NCI-H1694 (cell line): ENCODE measurements at regions not wholly inside any gene's neighbourhood (a gene's known extent, or its start where the extent isn't known, plus 50 kb on each side); places are given as distances from the start of the nearest gene placed in this dataset.
"Not testable (repeated sequence)": the region's sequence is repeated elsewhere in the genome, so short reads cannot be mapped to it uniquely, and the experiment has no call there.

Experiments used
- DNase-seq: peaks from one replicate; lab custom pipeline; 2025; lab: John Stamatoyannopoulos, UW

DNA sequence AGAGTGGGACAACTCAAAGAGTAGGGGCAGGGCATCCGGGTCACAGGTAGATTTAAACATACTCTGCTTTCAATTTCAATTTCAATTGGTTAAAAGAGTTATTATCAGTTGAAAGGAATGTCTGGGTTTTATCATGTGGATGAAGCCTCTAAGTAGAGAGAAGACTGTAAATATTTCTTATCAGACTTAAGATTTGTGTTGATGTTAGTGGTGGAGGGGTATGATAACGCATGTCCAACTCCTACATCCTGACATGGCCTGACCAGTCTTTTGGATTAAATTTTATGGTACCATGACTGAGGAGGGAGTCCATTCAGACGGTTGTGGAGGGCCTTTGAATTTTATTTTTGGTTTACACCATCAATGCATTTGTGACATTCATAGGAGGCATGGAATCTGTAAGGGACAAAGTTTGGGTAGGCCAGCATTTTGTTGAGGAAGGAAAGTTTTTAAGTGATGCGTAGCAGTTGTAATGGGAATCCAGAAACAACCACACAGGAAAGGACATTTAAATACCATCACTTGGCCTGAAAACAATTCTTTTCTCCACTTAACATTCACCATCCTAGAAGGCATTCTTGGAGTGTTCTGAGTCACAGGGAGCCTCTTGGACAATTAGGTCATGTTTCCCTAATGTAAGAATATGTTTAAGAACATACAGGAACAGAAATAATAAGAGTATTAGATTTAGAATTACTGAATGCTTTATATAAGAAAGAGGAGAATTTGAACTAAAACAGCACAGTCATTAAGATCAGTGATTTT lies 371.9 kb downstream of the ATP23 start:
- DNase-seq = no peak

DNA sequence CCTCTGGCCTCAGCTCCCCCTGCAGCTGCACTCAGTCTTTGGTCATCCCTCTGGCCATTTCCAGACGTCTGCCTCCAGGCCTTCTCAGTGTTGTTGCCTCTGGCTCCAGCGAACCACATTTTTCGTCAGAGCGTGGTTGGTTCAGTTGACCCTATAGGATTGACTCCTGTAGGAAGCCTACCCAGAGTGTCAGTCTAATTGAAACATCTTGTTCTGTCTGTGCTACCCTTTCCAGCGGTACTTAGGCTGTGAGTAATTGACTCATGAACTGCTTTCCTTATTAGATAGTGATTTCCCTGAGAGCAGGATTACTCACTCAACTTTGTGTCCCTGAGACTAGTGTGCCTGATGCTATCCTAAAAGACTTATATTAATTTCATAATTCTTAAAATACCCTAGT lies 373.2 kb downstream of the ATP23 start:
- DNase-seq = no peak

DNA sequence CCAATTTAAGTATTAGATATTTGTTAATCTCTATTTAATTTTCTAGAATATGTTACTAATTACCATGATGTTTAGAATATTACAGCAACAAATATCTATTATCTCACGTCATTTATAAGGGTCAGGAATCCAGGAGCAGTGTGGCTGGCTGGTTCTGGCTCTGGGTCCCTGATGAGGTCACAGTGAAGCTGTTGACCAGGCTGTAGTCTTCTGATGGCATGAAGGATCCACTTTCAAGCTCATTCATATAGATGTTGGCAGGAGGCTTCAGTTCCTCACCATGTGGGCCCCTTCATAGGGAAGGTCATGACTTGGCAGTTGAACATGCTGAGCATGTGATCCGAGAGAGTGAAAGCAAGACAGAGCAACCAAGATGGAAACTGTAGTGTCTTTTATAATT lies 375.6 kb downstream of the ATP23 start:
- no peak for DNase-seq

DNA sequence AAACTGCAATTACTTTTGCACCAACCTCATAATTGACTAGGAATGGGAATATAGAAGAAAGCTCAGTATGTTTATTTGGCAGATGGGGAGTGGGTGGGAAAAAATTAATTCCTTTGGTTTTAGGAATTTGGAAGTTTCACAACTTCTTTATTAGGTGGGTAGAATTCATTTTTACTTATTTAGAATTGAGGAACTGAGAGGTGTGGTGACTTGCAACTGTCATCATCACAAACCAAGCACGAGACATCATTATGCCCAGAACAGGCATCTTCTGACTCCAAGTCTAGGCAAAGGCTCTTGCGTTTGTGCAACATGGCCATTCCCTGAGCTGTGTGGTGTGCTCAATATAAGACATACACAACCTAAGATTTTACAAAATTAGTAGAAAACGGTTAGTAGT lies 380.0 kb downstream of the ATP23 start:
- no peak for DNase-seq

DNA sequence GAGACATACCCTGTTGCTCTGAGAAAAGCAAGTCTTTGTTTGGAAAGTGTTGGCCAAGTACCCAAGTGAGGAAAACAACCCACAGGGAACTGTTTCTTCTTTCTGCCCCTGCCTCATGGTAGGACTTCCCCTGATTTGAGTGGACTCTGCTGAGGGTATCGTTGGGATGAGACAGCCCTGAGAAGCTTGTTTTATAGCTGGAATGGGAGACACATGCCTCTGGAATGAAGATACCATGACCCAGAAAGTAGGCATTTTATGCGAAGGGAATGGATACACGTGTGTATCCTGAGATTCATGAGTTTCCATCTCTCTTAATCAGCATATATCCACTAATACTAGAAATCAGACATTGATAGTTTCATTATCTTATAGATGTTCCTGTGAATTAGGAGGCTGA lies 382.3 kb downstream of the ATP23 start:
- DNase-seq = no peak

DNA sequence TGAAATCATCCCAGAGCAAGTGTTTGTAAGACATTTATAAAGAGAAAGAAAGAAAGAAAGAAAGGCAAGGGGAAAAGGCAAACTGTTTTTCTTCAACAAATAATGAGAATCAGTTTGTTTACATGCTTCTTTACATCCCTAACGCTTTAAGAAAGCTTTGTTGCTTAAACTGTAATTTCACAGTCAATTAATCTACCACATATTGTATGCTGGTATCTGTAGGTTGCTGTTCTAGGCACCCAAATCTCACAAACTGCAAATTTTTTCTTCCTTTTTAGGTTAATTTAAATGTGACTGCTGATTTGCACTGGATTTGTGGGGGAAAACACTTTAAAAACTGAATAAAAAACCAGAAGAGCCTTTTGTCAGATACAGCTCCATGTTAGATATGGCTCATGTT lies 384.2 kb downstream of the ATP23 start:
- DNase-seq = no peak

DNA sequence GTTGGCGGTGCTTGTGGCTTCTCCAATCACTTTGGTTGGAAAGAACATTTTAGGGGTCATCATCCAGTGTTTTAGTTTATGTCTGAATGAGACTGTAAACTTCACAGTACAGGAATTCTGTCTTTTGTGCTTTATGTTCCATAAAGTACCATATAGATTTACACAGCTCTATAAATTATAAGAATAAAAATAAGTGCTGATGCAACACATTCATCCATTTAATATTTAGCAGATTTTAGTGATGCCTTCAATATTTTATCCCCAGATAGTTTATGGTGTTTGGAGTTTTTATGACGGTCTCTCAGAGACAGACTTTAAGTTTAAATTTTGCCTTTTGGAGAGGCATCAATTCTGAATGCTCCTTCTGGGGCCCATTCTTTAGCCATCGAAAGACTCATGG lies 385.2 kb downstream of the ATP23 start:
- no peak for DNase-seq

DNA sequence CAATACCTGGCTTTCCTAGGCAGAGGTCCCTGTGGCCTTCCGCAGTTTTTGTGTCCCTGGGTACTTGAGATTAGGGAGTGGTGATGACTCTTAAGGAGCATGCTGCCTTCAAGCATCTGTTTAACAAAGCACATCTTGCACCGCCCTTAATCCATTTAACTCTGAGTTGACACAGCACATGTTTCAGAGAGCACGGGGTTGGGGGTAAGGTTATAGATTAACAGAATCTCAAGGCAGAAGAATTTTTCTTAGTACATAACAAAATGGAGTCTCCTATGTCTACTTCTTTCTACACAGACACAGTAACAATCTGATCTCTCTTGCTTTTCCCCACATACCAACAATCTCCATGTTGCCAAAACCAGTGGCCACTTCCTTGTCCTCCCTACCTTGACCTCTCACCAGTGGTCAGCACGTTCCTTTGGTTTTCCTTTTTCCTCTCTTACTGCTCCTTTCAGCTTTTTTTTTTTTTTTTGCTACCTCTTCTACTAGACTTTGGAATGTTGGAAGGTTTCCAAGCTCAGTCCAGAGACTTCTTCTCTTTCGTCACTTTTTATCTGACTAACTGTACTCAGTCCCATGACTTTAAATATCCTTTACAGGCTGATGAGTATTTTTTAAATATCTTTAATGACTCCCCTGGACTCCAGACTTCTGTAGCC lies 395.3 kb downstream of the ATP23 start:
- DNase-seq = not testable (repeated sequence)

DNA sequence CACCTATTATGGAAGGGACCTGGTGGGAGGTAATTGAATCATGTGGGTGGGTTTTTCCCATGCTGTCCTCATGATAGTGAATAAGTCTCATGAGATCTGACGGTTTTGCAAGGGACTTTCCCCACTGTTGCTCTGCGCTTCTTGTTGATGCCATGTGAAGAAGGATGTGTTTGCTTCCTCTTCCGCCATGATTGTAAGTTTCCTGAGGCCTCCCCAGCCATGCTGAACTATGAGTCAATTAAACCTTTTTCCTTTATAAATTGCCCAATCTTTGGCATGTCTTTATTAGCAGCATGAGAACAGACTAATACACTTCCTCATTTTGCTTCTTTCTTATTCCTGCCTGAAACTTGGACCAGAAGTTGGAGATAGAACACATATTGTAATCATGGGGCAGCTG lies 396.2 kb downstream of the ATP23 start:
- not testable (repeated sequence) for DNase-seq

DNA sequence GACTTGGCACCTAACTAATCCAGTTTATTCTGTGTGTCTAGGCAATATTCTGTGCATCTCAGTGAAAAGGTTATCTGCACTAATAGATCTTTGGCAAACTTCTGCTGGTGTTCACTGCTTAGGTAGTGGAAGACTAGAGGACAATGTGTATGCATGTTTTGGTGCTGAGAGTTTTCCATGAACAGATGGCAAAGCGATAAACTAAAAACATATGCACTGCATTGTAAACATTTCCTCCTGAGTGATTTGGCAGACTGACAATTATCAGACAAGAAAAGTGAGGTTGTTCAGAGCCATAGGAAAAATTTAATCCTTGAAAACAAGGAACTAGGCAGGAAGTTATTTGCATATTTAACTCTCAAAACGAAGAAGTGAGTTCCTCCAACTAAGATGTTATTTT lies 400.4 kb downstream of the ATP23 start:
- peak; percentile 72 for DNase-seq

DNA sequence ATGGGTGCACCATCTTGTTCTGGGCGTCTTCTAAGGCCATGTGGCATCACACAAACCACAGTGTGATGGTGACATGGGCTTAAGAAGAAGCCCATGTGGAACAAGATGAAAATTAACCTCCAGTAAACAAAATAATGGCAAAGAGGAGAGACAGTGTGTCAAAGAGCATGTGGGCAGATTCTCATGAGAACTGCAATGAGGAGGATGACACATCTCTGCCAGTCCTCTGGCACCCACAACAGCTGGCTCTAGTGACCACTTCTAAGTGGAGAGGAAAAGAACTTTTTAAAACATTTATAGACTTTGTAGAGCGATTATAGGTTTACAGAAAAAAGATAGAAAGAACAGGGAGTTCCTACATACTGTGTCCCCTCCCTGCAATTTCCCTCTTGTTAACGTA lies 401.4 kb downstream of the ATP23 start:
- no peak for DNase-seq

DNA sequence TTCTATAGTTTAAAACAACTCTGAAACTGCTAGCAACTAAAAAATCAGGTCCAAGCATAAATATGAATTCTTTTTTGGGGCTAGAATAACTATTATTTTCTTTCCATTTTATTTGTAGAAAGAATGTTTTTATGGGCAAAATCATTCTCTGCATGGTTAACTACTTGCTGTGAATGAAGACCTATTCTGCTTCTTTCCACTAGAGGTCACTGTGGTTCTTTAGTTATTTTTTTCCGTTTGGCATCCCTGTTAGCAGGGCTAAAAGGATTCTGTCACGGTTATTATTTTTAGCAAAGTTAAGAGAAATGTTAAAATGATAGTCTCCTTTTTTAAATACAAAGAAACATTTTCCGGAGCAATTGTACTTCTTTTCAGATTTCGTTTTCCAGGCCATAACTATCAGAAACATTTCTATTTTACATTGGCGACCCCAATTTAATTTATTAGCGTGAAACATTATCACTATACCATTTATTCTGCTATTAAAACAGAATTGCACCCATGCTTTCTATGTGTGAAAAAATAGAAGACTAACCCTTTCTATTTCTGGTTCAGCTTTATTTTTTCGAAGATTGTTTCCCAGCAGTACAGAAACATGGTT lies 404.8 kb downstream of the ATP23 start:
- peak; percentile 43 for DNase-seq

DNA sequence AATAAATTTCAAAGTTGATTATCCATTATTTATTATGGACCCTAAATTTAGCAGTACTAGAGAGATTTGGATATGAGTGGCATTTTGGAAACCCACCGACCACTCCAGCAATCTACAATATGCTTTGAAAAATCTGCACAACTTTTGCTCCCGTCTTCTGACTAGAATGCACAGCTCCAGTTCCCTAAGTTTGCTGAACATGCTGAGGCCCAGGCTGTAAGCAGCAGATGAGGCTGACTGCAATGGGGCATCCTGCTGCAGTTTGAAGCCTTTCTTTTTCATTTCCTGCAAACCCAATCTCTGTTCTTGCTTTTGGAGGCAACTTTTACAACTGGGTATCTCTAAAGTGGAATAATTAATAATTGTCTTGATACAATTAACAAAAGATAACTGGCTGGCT lies 405.8 kb downstream of the ATP23 start:
- no peak for DNase-seq

DNA sequence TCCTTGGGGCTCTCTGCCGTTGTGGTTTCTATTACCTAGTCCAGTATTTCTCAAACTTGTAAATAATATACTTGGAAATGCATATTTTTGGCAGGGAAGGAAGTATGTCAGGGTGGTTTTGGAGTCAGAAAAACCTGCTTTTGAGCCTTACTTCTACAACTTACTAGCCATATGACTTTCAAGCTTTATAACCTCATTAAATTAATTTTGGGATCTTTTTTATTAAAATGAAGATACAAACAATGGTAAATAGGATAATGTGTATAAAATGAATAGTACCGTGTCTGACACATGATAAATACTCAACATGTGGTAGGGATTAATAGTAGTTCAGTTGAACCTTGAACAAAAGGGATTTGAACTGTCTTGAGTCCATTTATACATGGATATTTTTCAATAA lies 406.3 kb downstream of the ATP23 start:
- DNase-seq = no peak

DNA sequence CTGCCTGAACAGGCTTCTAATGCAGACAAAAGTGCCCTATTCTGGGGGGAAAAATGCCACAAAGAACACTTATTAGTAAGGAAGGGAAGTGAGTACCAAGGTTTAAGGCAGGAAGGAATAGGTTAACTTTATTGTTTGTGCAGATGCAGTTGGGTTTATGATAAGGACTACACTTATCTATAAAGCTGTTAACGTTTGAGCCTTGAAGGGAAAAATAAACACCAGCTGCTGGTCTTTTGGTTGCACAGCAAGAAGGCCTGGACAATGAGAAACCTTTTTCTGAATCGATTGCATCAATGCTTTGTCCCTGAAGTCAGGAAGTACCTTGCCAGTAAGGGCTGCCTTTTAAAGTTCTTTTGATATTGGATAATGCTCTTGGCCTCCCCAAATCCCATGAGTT lies 407.8 kb downstream of the ATP23 start:
- no peak for DNase-seq

DNA sequence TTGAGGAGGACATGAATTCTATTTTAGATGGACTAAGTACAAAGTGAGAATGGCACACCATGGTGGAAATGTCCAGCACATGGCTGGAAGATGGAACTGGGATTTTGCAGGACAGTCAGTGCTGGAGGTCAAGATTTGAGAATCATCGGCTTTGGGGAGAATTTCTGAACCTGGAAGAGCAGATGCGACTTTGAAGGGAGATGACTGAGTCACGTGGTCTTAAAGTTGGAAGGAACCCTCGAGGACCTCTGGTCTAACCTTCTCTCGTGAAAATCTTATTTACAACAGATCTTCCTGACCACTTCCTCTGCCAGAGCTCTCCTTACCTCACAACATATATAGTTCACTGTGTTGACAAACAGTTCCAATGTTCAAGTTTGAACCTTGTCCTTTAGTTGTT lies 415.4 kb downstream of the ATP23 start:
- no peak for DNase-seq

DNA sequence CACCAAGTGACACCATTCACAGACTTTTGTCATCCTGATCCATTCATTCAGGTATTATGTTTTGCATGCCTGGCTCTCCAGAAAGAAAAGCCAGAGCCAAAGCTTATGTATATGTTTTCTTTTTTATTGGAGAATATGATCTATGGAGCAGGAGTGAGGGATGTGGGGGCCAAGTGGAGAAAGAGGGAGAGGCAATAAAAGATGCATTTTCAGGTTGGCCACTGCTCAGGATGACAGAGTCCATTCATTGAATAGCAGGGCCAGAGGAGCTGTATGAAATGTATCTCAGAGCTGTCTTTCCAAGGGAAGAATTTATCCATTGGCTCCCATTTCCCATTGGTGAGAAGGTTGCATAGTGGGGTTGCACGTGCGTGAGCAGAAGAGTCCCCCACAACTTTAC lies 416.1 kb downstream of the ATP23 start:
- no peak for DNase-seq

DNA sequence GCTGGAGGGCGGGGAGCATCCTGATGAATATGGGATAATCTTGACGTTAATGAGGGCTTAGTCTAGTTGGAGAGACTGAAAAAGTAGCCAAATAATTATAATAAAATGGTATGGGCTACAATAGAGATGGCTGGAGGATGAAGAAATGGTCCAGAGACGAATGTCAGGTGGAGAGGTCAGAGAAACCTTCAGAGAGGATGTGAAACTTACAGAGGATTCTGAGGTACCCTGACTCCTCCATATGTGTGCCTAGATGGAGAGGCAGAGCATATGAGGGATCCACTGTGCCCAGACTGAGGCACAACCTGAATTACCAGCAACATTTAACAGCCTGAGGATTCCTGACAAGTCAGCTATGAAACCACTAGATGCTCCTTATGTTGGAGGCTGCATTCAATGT lies 417.0 kb downstream of the ATP23 start:
- DNase-seq = no peak

DNA sequence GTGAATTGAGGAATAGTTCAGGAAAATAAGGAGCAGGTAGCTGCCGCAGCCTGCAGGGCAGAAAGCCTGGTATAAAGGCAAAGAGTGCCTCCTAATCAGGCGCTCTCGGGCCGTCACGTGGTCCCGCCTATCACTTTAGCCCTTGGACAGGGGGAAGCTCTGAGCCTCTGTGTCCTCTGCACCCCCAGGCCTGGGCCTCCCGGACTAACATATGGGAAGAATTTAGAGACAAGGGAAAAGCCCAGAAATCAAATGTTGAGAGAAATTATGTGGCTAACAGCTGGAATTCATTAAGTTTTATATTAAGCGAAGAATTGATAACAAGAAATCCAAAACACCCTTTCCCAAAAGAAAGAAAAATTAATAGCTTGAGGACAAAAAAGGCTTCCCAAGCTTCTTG lies 417.7 kb downstream of the ATP23 start:
- no peak for DNase-seq

DNA sequence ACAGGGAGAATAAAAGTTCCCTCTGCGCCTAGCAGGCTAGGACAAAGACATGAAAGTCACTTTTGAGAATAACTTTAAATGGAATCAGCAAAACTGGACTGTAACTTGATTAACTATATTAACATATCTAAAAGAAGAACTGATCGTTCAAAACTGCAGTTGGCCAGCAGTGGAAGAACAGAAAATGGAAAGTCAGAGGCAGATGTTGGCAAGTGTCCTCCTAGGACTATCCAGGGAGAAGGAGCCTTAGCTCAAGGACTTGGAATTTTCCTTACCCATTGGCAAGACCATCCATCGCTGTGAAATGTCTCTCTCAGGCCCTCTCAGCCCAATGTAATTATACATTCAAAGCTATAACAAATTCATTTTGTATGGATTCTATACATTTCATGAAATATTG lies 419.7 kb downstream of the ATP23 start:
- no peak for DNase-seq

DNA sequence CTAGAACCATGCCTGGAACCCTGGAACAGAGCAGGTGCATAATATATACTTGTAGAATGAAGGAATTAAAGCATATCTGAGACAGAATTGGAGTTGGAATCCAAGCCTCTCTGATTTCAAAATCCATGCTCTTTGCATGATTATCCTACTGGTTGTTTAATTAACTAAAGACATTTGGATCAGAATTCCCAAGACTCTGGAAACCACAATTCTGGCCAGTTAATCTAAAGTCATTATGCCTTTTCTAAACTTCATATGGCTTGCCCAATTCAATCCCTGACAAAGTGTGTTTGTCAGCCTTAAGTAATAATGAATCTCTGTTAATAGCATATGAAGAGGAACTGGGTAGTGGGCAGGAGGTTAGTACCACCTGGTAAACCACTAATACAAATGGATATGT lies 422.6 kb downstream of the ATP23 start:
- no peak for DNase-seq

DNA sequence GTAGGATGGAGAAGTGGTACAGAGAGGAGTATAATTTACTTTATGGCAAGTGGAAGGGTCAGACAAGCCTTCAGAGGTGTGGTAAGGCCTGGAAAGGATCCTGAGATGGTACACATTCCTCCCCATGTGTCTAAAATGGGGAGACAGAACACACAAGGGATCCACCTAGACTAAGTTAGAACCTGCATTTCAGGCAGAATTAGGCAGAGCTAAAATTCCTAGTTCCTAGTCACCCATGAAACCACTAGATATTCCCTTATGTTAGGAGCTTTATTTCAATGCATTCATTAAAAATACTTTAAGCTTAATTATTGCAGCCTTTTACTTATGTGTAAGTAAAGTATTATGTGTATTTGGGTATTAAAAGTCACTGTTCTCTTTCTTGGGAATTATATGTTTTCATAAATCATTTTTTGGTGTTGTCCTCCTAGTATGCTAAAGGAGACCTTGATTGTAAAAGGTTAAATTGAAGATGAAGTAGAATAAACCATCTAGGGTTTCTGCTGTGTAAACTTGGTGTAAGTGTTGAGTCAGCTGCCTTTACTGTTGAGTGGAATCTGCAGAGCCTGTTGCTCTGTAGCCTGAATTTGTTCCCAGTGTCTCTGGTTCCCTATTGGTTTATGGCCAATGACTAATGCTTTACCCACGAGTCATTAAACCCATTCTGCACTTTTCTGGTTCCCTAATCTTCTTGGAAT lies 423.2 kb downstream of the ATP23 start:
- no peak for DNase-seq

DNA sequence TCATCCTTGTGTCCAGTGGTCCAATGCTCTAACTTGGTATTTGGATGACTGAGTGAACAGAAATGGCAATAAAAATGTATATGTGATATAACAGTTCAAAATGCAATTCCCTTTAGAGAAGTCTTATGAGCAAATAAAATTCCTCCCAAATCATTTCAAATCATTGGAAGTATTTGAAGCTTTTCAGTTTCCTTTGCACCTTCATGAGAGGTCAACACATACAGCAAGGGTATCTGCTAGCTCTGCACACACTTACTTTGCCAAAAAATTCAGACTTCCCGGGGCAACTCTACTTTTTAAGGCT lies 423.7 kb downstream of the ATP23 start:
- no peak for DNase-seq
